NCI-H187 treated with DMSO at 0.1 percent for 48 hours (cell line): ENCODE measurements at regions not wholly inside any gene's neighbourhood (a gene's known extent, or its start where the extent isn't known, plus 50 kb on each side); places are given as distances from the start of the nearest gene placed in this dataset.
"Not testable (repeated sequence)": the region's sequence is repeated elsewhere in the genome, so short reads cannot be mapped to it uniquely, and the experiment has no call there.

Experiments
- DNase-seq: peaks from one replicate; lab custom pipeline; 2025; lab: John Stamatoyannopoulos, UW

DNA sequence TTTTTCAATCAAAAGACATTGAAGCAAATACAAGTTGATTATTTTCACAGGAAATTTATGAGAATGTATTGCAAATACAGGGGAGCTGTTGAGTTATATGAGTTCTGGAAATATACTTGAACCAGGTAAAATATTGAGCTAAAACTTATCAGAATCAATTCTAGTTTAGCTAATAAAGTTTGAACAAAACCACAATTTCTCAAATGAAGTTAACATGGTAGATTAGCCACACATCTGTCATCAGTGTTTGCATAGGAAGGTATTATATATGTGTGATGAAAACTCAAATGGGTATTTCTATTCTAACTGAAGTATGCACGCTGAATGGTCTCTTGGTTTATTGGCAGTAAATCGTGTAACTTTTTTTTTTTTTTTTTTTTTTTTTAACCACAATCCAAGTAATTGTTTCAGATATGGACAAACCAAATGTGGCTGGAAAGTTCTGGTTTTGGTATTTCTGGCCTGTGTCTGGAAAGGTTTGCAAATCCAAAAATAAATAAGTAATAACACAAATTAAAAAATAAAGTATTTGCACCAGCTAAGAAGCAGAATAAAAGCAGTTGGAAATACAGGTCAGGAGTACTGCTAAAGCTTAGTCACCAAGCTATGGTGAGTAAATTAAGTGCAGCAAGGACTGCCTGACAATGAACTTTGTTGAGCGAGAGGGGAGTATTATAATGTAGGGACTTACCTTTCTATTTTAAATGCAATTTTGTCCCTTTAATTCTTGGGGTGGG lies 479.1 kb upstream of the FANCL start:
- no peak for DNase-seq

DNA sequence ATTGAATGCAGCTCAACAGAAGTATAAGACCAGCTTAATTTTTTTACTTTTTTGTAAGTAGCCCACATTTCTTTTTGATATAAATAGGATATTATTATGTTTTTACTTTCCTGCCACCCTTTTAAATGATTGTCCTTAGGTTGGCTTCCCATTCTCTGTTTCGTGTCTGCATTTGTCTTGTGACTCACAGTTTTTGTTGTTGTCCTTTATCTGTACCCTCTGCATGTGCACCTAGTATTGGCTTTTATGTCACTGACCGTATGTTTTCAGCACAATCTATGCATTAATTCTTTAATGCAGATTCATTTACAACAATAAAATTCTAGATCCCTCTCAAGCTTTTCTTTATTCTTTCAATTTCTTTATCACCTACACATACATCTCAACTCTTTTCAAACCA lies 474.2 kb upstream of the FANCL start:
- DNase-seq, result no peak

DNA sequence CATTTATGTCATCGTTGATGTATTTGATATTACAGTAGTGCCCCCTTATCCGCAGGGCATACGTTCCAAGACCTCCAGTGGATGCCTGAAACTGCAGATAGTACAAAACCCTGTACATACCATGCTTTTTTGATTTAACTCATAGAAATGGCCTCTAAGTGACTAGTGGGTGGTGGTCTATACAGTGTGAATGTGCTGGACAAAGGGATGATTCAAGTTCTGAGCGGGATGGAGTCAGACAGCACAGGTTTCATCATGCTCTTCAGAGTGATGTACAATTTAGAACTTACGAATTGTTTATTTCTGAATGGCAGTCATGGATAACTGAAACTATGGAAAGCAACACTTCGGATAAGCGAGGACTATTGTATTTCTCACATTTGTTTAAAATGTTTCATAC lies 473.1 kb upstream of the FANCL start:
- no peak for DNase-seq

DNA sequence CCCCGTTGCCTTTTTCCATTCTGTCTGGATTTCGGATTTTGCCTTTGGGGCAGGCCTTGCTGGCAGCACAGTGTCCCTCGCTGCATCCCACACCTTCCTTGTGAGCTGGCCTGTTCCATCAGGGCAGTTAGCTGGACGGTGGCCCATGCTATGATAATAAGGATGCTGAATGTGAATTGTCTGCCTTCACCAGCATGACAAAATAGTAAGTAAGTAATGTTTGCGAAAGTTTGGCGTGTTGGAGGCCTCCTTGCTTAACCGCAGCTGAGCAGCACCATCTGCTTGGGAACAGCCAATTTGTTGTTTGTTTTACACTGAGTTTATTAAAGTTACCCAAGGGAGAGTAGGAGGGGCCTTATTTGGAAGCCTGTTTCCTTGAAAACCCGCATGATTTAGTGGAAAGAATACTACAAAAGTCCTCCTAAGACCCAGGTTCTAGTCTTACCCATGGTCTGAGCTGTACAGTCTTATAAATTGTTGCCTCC lies 469.7 kb upstream of the FANCL start:
- DNase-seq, result no peak

DNA sequence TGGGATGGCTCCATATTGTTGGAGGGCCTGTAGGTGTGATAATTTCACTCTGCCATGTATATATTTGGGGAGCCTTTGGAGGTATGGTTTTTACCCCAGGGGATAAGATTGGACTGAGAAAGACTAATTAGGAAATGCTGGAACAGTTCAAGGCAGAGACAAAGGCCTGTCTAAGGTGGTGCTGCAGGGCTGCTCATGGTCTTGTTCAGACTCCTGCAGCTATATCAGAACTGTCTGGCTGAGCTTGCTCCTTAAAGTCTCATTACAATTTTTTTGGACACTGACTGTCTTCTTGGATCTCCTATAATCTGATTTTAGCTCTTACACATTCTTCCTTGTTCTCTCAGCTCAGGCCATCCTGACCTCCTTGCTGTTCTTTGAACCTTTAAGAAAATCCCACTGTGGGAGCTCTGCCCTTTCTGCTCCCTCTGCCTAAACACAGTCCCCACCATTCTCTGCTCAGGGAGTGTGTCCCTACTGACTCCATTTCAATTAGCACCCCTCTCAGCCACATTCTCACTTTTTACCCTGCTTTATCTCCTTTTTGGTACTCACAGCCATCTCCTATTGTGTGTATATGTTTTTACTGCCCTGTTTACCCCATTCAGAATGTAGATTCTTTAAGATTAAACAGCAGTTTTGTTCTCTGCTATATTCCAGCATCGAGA lies 468.7 kb upstream of the FANCL start:
- DNase-seq, result no peak

DNA sequence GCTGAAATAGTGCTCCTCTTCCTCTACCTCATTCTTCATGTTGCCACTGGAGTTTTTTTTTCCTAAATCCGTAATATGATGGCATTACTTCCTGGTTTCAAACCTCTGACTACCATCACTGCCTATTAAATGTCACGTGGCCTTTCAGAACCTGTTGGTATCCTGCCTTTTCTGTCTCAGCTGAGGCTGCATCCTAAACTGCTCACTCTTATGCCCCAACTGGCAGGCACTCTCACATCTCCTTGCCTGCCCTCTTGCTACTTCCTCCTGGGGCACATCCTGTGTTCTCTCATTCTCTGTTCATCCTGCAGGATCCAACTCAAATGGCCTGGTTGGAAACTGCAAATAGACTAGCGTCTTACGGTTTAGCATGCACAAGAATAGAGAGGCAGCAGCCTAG lies 468.1 kb upstream of the FANCL start:
- no peak for DNase-seq

DNA sequence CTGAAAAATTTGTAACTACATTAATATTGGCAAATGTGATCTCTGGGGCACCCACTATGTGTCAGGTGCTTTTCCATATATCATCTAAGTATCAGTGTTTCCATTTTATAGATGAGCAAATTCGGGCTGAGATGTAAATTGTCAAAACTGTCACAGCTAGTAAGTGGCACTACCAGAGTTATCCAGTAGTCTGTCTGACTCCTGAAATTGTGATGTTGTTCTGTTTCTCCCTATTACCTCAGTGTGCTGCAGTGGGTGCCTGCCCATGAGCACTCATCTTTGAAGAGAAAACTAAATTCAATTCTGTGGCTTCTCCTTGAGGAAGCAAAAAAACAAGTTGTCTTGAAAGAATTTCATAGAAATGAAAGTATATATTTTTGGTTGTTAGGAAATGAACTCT lies 467.4 kb upstream of the FANCL start:
- no peak for DNase-seq

DNA sequence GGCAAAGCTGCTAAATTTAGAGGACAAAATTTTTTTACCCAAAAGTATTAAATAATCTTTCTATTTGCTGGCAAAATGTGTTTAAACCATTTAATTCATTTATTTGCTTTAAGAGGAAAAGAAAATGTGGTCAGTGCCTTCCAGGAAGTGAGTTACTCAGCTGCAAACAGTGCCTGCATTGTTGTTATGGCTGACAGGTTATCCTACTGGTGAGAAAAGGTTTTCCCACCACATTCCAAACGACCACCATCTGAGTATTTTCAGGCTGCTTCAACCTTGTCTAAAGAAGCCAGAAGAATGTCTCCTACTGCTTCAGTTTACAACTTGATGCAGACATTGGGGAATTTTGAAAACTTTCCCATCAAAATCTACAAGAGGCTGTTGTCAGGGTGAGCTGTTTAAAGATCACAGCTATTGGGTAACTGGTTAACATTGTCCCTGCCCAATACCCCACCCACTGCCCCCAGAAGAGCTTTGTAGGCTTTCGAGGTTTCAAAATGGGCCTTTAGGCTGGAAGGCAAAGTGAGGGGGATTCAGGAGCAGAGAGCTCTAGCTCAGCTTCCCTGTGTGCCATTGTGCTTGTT lies 461.3 kb upstream of the FANCL start:
- no peak for DNase-seq

DNA sequence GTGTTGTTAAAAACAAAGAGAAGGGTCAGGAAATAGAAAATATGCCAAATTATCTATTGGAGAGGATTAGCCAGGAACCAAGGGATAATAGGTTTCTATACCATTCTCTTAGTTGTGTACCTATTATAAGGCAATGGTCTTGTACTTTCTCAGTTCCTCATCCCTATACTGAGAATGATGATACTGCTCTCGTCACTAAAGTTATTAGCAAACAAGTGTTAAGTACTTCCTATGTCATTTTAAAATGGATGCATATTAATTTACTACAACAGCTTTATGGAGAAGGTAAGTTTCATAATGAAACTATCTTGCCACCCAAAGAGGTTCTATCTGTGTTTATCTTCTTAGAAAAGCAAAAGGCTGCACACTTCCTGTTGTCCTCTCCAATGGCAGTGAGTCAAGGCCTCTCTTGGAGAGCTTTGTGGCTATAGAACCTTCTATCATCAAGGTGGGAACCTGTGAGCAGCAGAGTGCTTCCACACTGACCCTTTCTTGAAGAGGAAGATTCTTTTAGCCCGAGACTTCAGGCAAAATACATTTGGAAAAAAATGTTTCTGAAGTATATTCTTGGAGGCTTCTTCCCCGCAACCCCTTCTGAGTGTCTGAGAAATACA lies 460.7 kb upstream of the FANCL start:
- DNase-seq, result no peak

DNA sequence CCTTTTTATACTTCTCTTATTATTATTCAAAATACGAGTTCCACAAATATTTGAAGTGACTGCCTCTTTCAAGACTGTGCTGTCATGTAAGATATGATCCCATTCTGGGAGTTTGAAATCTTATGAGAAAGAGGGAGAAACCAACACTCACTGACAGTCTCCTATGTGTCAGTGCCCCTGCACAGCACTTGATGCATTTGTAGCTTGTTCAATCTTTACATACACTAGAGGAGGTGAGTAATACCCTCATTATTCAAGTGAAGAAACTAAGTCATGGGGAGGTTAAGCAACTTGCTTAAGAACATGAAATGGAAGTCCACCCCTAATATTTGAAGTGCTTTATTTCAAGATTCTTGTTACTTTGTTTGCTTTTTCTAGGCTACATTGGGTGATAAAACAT lies 459.5 kb upstream of the FANCL start:
- DNase-seq, result no peak

DNA sequence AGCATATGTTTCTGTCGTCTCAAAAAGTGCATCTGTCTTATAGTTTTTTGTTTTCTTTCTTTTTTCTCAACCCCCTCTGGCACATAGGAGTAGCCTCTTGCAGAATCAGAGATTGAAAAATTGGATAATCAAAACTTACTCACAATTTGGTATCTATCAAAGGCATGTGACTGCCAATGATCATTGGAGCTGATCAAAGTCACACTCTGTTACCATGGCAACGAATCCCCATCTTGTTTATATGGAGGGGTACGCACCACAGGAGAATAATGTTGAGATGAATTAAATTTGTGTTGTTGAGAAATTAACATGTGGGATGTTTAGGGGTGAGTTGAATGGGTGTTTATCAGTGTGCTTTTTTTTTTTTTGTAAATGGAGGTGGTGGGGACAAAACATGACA lies 458.3 kb upstream of the FANCL start:
- no peak for DNase-seq

DNA sequence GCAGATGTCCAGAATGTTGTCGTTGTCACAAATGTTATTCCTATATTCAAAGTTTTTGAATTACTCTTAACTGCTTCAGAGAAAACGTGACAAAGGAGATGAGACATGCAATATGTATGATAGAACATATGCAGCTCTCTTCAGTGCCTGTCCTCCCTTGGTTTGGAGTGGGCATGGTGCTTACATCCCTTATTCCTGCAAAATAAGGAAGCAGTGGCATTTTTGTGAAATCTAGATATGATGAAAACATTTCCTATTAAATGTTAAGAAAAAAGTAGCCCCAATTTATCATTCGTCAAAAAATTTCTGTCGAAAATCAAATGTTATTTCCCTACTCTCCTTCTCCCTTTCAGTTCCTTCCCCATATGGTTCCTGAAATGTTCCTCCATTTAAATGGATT lies 457.5 kb upstream of the FANCL start:
- no peak for DNase-seq

DNA sequence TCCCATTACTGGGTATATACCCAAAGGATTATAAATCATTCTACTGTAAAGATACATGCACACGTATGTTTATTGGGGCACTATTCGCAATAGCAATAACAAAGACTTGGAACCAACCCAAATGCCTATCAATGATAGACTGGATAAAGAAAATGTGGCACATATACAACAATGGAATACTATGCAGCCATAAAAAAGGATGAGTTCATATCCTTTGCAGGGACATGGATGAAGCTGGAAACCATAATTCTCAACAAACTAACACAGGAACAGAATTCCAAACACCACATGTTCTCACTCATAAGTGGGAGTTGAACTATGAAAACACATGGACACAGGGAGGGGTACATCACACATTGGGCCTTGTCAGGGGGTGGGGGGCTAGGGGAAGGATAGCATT lies 453.0 kb upstream of the FANCL start:
- not testable (repeated sequence) for DNase-seq

DNA sequence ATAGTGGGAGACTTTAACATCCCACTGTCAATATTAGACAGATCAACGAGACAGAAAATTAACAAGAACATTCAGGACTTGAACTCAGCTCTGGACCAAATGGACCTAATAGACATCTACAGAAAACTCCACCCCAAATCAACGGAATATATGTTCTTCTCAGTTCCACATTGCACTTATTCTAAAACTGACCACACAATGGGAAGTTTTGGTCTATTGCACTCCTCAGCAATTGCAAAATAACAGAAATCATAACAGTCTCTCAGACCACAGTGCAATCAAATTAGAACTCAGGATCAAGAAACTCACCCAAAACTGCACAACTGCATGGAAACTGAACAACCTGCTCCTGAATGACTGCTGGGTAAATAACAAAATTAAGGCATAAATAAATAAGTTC lies 449.9 kb upstream of the FANCL start:
- DNase-seq, result not testable (repeated sequence)

DNA sequence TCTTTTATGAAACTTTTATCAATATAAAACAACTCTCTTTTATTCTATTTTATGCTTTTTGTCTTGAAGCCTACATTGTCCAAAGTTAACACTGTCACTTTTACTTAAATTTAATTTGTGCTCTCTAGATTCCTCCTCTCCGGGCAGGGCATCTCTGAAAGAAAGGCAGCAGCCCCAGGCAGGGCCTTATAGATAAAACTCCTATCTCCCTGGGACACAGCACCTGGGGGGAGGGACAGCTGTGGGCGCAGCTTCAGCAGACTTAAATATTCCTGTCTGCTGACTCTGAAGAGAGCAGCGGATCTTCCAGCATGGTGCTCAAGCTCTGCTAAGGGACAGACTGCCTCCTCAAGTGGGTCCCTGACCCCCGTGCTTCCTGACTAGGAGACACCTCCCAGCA lies 447.7 kb upstream of the FANCL start:
- no peak for DNase-seq

DNA sequence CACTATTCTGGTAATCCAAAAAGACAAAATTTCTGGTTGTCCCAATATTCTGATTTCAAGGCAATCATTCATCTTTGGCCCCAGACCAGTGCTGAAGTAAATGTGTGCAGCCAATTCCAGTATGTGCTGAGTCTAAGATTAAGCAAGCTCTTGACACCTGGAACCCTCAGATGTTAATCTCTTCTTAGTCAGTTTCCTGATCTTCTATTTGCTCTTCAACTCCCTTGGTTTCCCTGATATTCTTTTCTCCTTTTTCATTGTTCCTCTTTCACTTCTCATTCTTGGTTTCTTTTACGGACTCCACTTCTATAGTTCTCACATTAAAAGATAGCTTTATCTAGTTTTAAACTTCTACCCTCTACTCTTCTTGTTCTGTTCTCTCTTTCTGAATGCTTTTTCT lies 445.7 kb upstream of the FANCL start:
- DNase-seq, result no peak

DNA sequence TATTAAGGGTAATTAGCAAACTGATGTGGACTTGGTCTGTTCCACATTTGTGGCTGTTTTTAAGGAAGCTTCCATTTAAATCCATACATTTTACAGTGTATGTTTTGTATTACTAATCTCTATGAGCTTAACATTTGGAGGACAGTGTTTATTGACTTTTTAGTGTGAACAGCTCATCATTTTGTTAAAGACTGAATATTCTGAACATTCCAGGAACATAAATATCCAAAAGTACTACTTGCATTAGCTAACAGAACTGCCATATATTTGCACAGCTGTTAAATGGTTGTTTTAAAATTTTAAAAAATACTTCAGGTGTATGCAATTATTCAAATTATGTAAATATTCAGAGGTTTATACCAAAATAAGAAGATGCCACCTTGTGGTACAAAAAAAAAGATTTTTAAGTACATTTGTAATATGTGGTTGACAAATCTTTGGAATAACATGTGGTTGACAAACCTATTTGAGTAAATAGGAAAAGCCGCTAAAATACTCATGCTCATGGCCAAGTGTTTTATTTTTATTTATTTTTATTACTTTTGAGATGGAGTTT lies 439.7 kb upstream of the FANCL start:
- DNase-seq, result no peak

DNA sequence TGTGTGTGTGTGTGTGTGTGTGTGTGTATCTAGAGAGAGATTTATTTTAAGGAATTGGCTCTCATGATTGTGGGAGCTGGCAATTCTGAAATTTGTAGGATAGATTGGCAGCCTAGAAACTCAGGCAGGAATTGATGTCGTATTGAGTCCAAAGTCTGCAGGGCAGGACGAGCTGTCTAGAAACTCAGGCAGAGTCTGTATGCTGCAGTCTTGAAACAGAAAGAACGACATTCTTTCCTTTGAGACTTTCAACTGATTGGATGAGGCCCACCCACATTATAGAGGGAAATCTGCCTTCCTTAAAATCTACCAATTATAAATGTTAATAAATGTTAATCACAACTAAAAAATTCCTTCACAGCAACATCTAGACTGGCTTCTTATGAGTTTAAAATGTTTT lies 436.6 kb upstream of the FANCL start:
- DNase-seq, result no peak

DNA sequence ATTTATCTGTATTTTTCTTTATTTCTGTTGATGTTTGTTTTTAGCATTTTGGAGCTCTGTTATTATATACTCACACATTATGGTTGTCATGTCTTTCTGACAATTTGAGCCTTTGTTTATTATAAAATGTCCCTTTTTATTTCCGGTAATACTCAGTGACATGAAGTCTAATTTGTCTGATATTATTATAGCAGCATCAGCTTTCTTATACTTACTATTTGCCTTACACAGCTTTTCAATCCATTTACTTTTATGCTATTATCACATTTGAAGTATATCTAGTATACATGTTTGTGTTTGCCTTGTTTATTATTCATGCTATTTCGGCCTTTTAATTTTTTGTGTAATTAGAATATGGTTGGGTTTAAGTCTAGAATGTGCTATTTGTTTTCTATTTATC lies 430.6 kb upstream of the FANCL start:
- DNase-seq, result no peak

DNA sequence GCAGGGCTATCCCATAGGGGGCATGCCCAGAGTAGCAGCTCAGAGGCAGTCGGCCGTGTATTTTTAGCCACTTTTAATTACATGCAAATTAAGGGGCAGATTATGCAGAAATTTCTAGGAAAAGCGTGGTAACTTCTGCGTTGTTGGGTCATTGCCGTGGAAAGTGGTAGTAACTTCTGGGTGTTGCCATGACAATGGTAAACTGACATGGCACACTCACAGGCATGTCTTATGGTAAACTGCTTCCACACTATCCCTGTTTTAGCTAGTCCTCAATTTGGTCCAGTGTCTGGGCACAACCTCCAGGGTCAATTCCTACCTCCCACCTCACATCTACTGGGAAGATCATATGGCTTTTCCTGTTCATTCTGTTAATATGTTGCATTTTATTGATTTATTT lies 428.9 kb upstream of the FANCL start:
- no peak for DNase-seq

DNA sequence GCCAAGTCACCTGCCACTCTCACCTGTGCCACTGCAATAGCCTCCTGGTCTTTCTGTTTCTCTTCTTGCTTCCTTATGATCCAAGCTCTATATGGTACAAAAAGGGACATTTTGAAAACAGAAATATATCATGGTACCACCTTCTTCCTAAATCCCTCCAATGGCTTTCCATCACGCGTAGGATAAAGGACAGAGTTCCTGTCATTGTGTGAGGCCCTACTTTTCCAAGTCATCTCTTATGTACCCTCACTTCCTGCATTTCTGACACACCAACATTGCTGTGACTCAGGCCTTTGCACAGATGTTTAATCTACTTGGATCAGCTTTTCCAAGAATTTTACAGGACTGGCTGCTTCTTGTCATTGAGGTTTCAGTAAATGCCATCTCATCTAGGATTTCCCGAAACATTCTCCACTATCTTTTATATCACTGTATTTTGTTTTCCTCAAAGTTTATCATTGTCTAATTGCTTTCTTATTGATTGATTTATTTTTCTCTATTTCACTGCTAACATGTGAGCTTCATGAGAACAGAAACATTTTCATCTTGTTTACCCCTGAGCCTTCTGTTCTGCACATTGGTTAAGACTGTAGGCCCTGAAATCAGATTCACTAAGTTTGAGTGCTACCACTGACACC lies 426.1 kb upstream of the FANCL start:
- no peak for DNase-seq

DNA sequence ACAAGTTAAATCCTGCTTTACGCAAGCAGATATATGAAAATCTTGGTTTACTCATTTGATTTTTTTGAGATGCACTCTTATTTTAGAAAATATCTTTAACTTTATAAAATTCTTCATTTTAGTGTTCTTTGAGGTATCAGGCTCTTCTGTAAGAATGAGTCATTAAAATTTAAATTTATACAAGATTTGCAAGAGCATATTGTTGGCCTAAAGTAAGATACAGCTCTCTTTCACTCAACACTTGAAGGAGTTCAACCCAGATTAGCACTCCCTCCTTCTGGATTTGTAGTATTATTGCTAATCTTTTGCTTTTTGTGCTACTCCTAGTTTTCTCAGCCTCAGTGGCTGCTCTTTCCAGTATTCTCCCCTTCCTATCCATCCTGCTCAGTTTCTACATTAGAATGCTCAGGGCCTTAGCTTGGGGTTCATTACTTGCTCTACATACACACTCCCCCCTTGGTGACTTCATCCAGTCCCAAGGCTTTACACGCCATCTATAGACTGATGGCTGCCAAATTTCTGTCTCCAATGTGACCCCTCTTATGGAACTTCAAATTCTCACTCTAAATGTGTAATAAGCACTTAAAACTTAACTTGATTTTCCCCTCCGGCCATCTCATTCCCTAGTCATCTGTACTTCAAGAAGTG lies 425.3 kb upstream of the FANCL start:
- DNase-seq, result no peak
